Effector memory CD8-positive, alpha-beta T cell (primary cell): ENCODE measurements at regions not wholly inside any gene's neighbourhood (a gene's known extent, or its start where the extent isn't known, plus 50 kb on each side); places are given as distances from the start of the nearest gene placed in this dataset.

Experiments used
- ATAC-seq: fragments of 150-1000 bp; cut with Tn5 transposase; replicated peaks from 2 replicates; pipeline ENCODE4 v1.10.0; 2021; ENCODE audit warnings: mild to moderate bottlenecking, moderate library complexity
- DNase-seq, 3 experiments: peaks; one replicate each; pipeline ENCODE4 v3.0.0; 2021
- H3K27ac Mint-ChIP-seq, 2 donors: one replicate each; pipeline ENCODE4 v1.8.0; 2022; ENCODE audit warnings: mild to moderate bottlenecking in 2 of 2, mixed read lengths in 2 of 2, moderate library complexity in 2 of 2
- H3K27me3 Mint-ChIP-seq, 2 donors: one replicate each; pipeline ENCODE4 v1.8.0; 2022; ENCODE audit warnings: mixed read lengths in 2 of 2
- H3K36me3 Mint-ChIP-seq: one replicate; pipeline ENCODE4 v1.8.0; 2022; ENCODE audit warnings: mild to moderate bottlenecking, moderate library complexity, mixed read lengths; ENCODE audit not compliant: insufficient read depth
- H3K4me1 Mint-ChIP-seq, 2 donors: one replicate each; pipeline ENCODE4 v1.8.0; 2022; ENCODE audit warnings: low read depth in 2 of 2, mixed read lengths in 2 of 2
- H3K4me3 Mint-ChIP-seq, 2 donors: one replicate each; pipeline ENCODE4 v1.8.0; 2022; ENCODE audit warnings: mild to moderate bottlenecking in 2 of 2, mixed read lengths in 2 of 2, moderate library complexity in 2 of 2
- H3K9me3 Mint-ChIP-seq, 2 donors: one replicate each; pipeline ENCODE4 v1.8.0; 2022; ENCODE audit warnings: mixed read lengths in 2 of 2

DNA sequence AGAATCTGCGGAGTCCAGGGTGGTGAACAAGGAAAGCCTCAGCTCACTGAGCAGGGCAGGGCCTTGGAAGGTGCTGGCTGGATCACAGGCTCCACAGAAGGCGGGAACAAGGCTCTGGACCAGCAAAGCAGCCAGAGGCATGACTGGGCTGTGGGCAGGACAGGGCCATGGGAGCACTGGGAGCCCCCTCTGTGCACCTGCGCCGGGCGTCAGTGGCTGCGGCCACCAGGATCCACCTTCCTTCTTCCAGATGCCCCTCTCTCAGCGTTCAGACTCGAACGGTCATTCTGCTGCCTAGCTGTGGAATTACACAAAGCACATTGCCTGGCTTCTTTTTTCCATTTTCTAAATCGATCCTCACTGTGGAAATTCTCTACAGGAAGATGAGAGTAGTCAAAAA is 621.2 kb downstream of the GALR1 start:
- Mint-ChIP-seq H3K27me3 (peaks cover 46 to 74% of the 10 kb centered on the region in 2 donors), H3K36me3 (no peaks in the 10 kb centered on the region), H3K9me3 (peaks cover 2 to 14% of the 10 kb centered on the region in 2 donors), H3K4me3 (no peak overlapping the region), H3K4me1 (no peaks in the 10 kb centered on the region), H3K27ac (no peak overlapping the region)
- no peak for ATAC-seq
- DNase-seq, result no peak

DNA sequence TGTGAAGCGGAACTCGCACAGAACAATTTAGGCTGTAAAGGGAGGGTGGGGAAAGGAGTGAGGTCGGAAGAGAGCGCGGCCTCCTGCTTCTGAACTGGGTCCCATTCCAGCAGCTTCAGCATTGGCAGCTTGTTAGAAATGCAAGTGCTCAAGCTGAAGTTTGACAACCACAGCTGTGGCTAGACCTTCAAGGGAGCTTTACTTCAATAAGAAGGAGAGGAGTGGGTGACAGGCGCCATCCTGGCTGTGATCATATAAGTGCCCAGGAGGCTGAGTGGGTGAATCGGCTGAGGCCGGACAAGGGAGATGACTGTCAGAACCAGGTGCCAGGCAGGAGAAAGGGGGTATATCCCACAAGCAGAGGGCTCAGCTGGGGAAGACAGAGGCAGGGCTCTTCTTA is 622.5 kb downstream of the GALR1 start:
- Mint-ChIP-seq H3K4me1 (no peaks in the 10 kb centered on the region), H3K27me3 (peaks cover 53 to 83% of the 10 kb centered on the region in 2 donors), H3K4me3 (no peak overlapping the region), H3K36me3 (no peaks in the 10 kb centered on the region), H3K27ac (no peak overlapping the region), H3K9me3 (peaks cover 2 to 14% of the 10 kb centered on the region in 2 donors)
- ATAC-seq (no peak), DNase-seq (no peak)

DNA sequence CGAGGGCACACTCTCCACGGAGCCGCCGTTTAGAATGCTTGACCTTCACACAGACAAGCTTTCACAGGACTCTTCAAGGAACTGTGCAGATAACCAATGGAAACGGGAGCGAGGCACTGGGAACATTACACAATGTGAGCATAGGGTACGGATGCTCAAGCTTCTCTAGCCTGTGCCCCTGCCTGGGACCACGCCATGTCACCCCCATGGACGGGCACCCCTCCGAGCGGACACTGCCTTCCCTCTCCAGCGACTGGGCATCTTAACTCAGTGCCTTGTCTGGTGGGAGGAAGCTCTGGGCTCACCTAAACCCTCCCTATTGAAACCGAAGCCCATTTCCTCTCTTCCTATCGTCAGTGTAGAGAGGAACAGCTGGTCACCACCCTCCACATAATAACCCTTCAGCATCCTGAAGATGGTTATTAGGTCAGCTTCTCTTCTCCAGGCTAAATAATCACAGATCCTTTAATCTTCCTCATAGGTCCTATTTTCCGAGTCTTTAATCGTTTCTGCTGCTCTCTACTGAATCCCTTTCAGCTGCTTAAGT is 626.7 kb downstream of the GALR1 start:
- H3K4me3 Mint-ChIP-seq, result no peak overlapping the region
- H3K36me3 Mint-ChIP-seq, result no peaks in the 10 kb centered on the region

DNA sequence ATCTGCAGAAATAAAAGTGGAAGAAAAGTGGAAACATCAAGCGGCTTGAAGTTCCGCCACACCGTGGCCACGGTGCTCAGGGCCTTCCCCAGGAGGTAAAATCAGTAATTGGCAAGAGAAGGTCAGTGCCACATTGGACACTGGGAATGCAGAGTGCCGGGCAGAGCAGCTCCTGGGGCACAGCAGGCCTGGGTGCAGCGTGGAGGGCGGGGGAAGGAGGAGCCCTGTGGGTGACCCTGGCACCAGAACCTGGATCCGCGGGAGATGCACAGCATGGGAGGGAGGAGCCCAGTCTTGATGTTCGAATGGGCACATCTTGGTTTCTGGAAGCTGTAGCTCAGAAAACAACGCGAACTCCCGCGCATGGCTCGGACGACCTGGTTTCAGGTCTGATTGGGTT is 630.2 kb downstream of the GALR1 start:
- Mint-ChIP-seq H3K36me3 (no peaks in the 10 kb centered on the region), H3K27ac (no peak overlapping the region), H3K9me3 (no peaks in the 10 kb centered on the region), H3K4me3 (no peak overlapping the region), H3K27me3 (peaks cover 31 to 45% of the 10 kb centered on the region in 2 donors), H3K4me1 (no peaks in the 10 kb centered on the region)
- no peak for ATAC-seq
- DNase-seq, result no peak

More for the DNA sequence above, 626.7 kb downstream of the GALR1 start:
- no peak for DNase-seq
- Mint-ChIP-seq H3K27ac (no peak overlapping the region), H3K27me3 (peaks cover 42 to 61% of the 10 kb centered on the region in 2 donors), H3K4me1 (no peaks in the 10 kb centered on the region), H3K9me3 (no peaks in the 10 kb centered on the region)
- no peak for ATAC-seq

DNA sequence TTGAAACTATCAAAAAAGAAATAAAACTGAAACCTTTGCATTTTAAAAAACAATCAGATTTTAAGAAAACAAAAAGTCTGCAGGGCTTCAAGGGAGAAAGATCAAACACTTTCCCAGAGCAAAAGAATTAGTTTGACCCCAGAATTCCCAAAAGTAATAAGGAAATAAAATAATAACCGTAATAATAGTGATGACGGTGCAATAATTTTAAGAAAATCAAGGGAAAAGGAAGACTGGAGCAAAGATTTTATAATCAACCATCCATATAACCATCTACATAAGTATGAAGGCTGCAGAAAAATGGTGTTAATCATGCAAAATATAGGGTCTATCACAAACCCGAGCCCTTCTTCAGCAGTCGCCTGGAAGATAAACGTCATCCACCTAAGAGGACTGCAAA is 634.8 kb downstream of the GALR1 start:
- Mint-ChIP-seq H3K36me3 (no peaks in the 10 kb centered on the region), H3K9me3 (no peaks in the 10 kb centered on the region), H3K4me3 (no peak overlapping the region), H3K4me1 (no peaks in the 10 kb centered on the region), H3K27me3 (peaks cover 18 to 36% of the 10 kb centered on the region in 2 donors), H3K27ac (no peak overlapping the region)
- ATAC-seq (no peak), DNase-seq (no peak)

DNA sequence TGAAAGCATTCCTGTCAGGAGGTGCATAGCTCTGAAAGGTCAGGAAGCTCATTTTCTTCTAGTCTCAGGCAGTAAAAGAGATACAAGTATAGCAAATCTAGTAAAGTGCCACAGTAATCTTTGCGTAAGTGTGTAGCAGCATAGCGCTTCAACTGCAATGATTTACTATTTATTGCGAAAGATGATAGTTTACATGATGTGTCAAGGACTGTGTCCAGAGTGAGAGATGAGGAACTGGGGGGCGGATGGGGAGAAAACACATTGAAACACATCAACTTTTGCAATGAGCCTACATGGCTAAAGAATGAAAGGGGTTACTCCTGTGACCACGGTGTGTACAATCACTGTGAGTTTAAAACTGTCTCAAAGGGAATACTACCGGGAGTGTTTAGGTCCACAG is 644.4 kb downstream of the GALR1 start:
- Mint-ChIP-seq H3K27ac (no peak overlapping the region), H3K4me3 (no peak overlapping the region), H3K36me3 (no peaks in the 10 kb centered on the region), H3K4me1 (no peaks in the 10 kb centered on the region), H3K9me3 (no peaks in the 10 kb centered on the region), H3K27me3 (peaks cover 20 to 41% of the 10 kb centered on the region in 2 donors)
- DNase-seq (no peak), ATAC-seq (no peak)

DNA sequence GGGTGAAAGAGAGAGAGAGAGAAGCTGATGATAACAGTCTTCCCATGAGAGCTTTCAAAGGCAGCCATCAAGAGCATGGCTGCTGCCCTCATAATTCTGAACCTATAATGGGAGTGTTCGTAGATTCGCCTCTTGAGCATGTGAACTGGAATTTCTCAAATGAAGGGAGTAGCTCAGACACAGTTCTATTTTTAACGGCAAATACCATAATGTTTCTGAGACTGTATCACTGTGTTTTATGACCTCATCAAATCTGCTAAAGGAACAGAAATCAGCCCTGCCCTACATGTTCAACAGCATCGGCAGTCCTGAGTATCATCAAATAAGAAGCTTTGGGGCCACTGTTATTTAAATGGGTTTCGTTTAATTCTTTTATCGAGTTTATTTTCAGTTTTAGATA is 645.6 kb downstream of the GALR1 start:
- no peak for DNase-seq
- Mint-ChIP-seq H3K4me3 (no peak overlapping the region), H3K27ac (no peak overlapping the region), H3K9me3 (no peaks in the 10 kb centered on the region), H3K27me3 (peaks cover 20 to 41% of the 10 kb centered on the region in 2 donors), H3K36me3 (no peaks in the 10 kb centered on the region), H3K4me1 (peaks cover 6 to 7% of the 10 kb centered on the region in 2 donors)
- no peak for ATAC-seq

DNA sequence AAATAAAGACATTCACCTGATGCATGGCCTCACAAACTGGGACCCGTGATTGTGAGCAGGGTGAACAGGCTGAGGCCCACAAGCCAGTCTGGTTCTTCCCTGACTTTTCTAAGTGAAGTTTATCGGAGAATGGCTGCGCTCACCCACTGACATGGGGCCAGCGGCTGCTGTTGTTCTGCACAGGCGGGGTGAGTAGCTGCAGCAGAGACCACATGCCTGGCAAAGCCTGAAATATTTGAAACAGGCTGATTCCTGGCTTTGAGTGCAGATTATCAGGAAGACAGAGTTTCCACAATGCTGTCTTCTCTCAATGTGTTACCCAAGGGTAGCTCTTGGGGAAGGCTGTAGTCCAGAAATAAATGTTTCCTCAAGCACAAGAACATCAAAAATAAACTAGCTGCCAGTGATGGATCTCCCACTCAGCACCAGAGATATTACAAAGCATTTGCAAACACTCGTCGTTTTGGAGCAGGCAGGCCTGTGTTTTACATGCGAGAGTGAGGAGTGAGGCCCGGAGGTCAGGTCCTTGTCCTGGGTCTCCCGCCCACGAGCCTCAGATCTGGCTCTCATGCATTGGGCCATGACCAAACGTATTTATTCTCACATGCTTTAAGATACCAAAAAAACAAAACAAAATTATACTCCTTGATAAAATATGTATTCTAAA is 647.1 kb downstream of the GALR1 start:
- Mint-ChIP-seq H3K27me3 (peaks cover 20 to 35% of the 10 kb centered on the region in 2 donors), H3K36me3 (no peaks in the 10 kb centered on the region), H3K27ac (no peak overlapping the region), H3K4me1 (peaks cover 7 to 10% of the 10 kb centered on the region in 2 donors), H3K4me3 (no peak overlapping the region), H3K9me3 (no peaks in the 10 kb centered on the region)
- ATAC-seq, result no peak
- DNase-seq, result no peak

DNA sequence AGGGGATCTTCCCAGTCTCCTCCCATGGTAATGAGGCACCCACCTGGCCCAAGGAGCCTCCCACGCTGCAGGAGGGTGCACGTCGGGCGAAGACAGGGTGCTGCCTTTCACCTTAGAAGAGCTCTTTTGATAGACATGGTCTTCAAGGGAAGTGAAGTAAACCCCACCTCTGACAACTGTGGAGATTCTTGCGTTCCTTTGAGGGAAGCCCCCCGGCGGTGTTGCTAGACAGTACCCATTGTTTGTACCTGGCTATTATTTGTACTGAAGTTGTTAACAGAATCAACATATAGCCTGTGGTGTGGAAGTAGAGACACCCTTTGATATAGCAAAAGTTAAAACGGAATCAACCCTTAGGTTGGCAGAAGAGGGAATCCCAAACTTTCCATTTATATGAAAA is 648.0 kb downstream of the GALR1 start:
- DNase-seq, result no peak

DNA sequence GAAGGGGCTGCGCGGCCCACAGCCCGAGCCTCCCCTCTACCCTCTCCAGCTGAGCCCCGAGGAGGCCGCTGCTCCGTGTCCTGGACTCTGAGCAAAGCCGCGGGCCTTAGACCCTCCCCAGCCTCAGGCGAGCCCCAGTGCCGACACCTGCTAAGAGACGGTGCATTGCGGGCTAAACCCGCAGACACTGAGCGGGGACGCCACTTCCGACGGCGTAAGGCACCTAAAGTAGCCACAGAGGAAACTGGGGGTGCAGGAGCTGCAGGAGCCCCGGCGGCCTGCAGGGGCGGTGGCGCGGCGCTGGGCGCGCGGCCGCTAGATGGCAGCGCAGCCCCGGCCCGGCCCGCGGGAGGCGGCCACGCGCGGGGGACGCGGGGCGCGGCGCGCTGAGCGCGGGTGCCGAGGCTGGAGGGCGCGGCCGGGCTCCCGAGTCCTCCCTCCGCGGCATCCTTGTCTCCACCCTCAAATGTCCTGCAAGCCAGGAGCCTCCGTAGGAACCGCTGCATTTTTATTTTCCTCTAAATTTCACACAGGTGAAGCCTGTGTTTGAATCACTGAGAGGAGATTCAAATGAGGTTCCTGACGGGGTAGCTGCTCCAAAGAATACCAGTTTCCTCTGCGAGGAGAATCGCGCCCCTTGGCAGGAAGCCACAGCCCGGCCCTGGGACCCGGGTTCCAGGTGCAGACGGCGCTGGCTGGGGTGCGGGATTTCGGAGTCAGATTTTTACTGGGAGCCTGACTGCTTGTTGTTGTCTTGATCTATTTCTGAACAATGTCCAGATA is 650.5 kb downstream of the GALR1 start:
- DNase-seq (peak; percentile 29 to 53 (median 41)), ATAC-seq (peak; percentile 97)
- peaks cover 6 to 8% of the 10 kb centered on the region in 2 donors for H3K27me3 Mint-ChIP-seq
- no peaks in the 10 kb centered on the region for H3K9me3 Mint-ChIP-seq
- H3K36me3 Mint-ChIP-seq, result no peaks in the 10 kb centered on the region
- peak overlapping the region in 1 of 2 donors; percentile 41 for H3K27ac Mint-ChIP-seq
- peaks cover 7 to 10% of the 10 kb centered on the region in 2 donors for H3K4me1 Mint-ChIP-seq
- H3K4me3 Mint-ChIP-seq, result peak overlapping the region; percentile 58 to 63

More for the DNA sequence above, 648.0 kb downstream of the GALR1 start:
- peaks cover 7 to 10% of the 10 kb centered on the region in 2 donors for H3K4me1 Mint-ChIP-seq
- no peaks in the 10 kb centered on the region for H3K9me3 Mint-ChIP-seq
- no peak for ATAC-seq
- peaks cover 20 to 32% of the 10 kb centered on the region in 2 donors for H3K27me3 Mint-ChIP-seq
- no peak overlapping the region for H3K27ac Mint-ChIP-seq
- no peaks in the 10 kb centered on the region for H3K36me3 Mint-ChIP-seq
- H3K4me3 Mint-ChIP-seq, result no peak overlapping the region

DNA sequence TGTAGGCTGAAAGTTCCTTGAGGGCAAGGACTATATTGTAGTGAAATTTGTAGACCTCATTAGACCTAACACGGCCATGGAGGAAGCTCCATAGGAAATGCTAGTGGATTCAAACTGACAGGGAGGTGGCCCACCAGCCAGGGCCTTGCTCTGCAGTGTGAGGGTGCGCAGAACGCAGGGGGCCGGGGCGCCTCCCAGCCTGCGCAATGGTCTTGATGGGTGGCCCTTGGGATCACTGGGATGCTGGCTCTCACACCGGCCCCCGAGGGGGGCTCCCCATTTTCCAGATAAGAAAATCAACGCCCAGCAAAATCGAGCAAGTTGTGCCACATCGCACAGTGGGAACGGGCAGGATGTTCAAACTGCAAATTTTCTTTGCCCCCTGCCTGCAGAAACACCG is 655.4 kb downstream of the GALR1 start:
- Mint-ChIP-seq H3K36me3 (no peaks in the 10 kb centered on the region), H3K9me3 (no peaks in the 10 kb centered on the region), H3K4me3 (no peak overlapping the region), H3K4me1 (peaks cover 1 to 6% of the 10 kb centered on the region in 2 donors), H3K27me3 (peaks cover 5 to 7% of the 10 kb centered on the region in 2 donors), H3K27ac (no peak overlapping the region)
- DNase-seq (no peak), ATAC-seq (no peak)

DNA sequence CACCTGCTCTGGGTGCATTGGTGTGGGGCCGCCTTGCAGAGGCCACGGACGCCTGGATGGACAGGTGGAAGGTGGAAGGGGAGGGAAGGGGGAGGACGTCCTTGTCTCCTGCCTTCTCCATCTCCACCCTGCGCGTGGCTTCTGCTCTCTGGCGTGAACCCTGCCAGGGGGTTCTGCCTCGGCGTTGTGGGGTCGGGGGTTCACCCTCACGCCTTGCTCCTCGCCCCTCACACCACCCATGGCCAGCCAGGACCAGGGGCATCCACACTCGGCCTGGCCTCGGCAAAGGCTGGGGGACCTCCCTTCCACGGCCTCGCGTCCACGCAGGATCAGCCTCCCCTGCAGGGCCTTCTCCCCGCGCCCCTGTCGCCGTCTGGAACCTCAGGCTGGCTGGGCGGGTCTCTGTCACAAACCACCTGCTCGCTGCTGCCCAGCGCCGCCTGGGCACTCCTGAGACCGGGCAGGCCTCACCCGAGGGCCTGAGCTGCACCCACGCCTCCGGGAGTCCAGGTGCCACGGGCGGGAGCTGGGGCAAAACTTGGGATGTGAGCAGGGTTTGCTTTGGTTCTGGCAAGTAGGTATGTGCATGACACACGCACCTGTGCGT is 655.9 kb downstream of the GALR1 start:
- Mint-ChIP-seq H3K27ac (no peak overlapping the region), H3K4me3 (no peak overlapping the region), H3K4me1 (peaks cover 0 to 6% of the 10 kb centered on the region in 2 donors), H3K36me3 (no peaks in the 10 kb centered on the region), H3K27me3 (peaks cover 5 to 8% of the 10 kb centered on the region in 2 donors), H3K9me3 (no peaks in the 10 kb centered on the region)
- DNase-seq (no peak), ATAC-seq (no peak)

DNA sequence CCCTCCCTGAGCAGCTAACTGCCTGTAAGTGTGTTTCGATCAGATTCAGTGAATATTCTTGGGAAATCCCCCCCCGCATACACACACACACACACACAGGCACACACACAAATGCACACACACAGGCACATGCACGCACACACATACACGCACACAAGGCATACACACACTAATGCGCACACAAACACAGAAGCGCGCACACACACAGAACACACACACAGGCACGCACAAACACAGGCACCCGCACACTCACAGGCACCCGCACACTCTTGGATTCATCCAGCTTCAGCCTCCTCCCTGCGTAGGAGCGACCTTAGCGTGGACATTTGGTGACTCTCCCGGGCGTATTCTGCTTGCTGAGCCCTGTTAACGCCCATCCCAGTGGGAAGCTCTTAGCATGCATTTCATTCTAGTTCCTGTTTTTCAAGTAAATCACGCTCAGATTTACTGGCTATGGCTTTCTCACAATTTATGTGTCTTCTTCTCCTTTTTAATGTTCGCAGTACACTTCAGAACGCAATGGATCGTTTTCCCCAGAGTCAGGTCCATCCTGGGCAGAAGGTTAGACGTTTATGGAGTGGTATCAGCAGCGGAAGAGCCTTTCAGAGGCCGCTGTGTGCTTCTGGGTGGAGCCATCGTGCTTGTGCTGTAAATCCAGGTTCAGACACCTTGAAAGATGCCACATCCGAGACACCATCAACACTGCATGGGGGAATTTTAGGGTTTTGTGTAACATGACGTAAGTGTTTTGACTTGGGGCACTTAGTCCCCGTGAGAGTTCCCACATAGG is 656.6 kb downstream of the GALR1 start:
- Mint-ChIP-seq H3K9me3 (no peaks in the 10 kb centered on the region), H3K4me1 (peaks cover 0 to 3% of the 10 kb centered on the region in 2 donors), H3K36me3 (no peaks in the 10 kb centered on the region), H3K27ac (no peak overlapping the region), H3K4me3 (no peak overlapping the region), H3K27me3 (peaks cover 12 to 16% of the 10 kb centered on the region in 2 donors)
- ATAC-seq, result no peak
- DNase-seq, result no peak
